Astrocyte of the spinal cord (primary cell): ENCODE measurements at regions not wholly inside any gene's neighbourhood (a gene's known extent, or its start where the extent isn't known, plus 50 kb on each side); places are given as distances from the start of the nearest gene placed in this dataset.

Experiments used
- DNase-seq: peaks from one replicate; pipeline ENCODE4 v3.0.0; 2011; ENCODE audit warnings: low read depth, low spot score
- H3K4me3 ChIP-seq: 2 replicates; pipeline ENCODE4 v1.5.1; 2011; ENCODE audit warnings: low read depth, mild to moderate bottlenecking, low read length, moderate library complexity
- in situ Hi-C: cut with HindIII; loops from 2 replicates; pipeline ENCODE4 v1.10.0; 2017; ENCODE audit warnings: low sequenced_read_pairs
- TF ChIP-seq, protein P1 (sequence below): IDR thresholded peaks from 2 replicates; pipeline ENCODE4 v1.5.1; 2012; ENCODE audit warnings: low read depth, mild to moderate bottlenecking, low read length, inconsistent platforms

DNA sequence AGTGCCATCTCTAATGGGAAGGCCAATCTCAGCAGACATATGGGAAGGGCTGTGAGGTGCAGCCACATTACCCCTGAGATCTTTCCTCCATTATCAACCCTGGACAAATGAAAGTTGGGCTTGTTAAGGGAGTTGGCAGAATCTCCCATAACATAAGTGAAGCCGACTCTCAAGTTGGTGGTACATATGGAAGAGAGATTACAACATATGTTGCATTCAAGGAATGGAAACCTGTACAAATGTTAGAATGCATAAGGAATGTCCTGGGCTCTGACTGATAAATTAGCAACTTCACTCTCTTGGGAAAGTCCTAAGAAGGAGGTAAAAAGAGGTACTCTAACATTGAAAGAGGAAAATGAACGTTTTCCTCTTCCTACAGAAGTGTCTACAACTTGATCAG is 288.7 kb downstream of the IL20RB start:
- no peak overlapping the region for H3K4me3 ChIP-seq
- in situ Hi-C loops: no loop called here
- no peak for DNase-seq
- TF ChIP-seq, protein P1, sequence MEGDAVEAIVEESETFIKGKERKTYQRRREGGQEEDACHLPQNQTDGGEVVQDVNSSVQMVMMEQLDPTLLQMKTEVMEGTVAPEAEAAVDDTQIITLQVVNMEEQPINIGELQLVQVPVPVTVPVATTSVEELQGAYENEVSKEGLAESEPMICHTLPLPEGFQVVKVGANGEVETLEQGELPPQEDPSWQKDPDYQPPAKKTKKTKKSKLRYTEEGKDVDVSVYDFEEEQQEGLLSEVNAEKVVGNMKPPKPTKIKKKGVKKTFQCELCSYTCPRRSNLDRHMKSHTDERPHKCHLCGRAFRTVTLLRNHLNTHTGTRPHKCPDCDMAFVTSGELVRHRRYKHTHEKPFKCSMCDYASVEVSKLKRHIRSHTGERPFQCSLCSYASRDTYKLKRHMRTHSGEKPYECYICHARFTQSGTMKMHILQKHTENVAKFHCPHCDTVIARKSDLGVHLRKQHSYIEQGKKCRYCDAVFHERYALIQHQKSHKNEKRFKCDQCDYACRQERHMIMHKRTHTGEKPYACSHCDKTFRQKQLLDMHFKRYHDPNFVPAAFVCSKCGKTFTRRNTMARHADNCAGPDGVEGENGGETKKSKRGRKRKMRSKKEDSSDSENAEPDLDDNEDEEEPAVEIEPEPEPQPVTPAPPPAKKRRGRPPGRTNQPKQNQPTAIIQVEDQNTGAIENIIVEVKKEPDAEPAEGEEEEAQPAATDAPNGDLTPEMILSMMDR: no peak

DNA sequence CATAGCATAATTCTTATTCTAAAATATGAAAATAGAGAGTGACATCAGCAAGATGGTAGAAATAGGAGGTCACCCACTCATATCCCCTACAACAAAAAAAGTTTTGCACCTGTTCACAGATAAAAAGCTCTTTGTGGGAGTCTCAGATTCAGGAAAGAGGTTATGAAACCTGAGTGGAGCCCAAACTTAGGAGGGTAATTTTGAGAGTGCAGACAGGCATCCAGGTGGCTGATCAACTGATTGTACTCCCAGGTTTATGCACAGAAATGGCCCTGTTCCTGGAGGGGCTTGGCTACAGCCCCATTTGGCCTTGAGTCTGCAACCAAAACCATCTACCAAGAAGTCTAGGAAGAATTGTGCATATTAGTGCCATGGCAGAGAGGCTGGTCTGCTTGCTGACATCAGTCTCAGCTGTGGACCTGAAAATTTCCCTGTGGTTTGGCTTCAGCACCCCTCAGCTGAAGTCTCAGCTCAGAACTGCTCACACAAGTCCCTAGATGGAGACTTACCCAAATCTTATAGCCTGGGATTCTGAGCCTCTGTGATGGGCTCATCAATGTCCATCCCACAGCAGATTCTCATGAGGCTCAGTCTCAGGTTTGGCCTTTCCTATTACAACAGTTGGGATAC is 291.6 kb downstream of the IL20RB start:
- TF ChIP-seq, protein P1: no peak
- no peak overlapping the region for H3K4me3 ChIP-seq
- in situ Hi-C loops: no loop called here
- DNase-seq: no peak

DNA sequence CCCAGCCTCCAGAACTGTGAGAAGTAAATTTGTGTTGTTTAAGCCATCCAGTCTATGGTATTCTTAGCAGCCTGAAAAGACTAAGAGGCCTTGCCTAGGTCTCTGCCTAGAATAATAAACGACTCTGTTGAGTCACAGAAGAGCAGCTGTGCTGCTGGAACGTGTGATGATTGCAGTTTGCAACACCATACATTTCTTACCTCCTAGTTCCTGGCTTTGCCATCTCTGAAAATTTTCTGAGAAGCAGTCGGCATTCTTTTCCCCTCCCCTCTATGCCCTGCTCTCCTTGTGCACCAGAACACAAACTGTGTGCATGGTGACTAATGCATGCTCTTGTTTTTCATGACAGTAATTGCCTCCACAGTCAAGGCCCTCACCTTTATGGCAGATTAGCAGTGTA is 301.3 kb downstream of the IL20RB start:
- in situ Hi-C loops: no loop called here
- DNase-seq: no peak
- no peak overlapping the region for H3K4me3 ChIP-seq
- TF ChIP-seq, protein P1: no peak

DNA sequence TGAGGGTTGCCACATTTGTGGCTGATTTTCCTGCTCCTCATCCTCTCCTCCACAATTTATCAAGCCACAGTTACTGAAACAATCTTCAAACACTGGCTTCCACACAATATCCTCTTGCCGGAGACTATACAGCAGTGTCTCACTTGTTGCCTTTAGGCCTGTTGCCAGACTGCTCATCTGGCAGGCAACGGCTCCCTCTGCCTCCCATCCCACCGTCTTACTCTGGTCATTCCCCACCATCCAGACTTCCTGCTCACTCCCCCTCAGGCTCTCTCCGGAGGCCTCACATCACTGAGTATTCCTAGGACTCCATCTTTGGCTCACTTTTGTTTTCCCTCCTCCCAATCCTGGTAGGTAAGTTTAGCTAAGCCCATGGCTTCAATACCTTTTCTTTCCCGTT is 301.9 kb downstream of the IL20RB start:
- no peak overlapping the region for H3K4me3 ChIP-seq
- TF ChIP-seq, protein P1: no peak
- DNase-seq: no peak
- in situ Hi-C loops: no loop called here

DNA sequence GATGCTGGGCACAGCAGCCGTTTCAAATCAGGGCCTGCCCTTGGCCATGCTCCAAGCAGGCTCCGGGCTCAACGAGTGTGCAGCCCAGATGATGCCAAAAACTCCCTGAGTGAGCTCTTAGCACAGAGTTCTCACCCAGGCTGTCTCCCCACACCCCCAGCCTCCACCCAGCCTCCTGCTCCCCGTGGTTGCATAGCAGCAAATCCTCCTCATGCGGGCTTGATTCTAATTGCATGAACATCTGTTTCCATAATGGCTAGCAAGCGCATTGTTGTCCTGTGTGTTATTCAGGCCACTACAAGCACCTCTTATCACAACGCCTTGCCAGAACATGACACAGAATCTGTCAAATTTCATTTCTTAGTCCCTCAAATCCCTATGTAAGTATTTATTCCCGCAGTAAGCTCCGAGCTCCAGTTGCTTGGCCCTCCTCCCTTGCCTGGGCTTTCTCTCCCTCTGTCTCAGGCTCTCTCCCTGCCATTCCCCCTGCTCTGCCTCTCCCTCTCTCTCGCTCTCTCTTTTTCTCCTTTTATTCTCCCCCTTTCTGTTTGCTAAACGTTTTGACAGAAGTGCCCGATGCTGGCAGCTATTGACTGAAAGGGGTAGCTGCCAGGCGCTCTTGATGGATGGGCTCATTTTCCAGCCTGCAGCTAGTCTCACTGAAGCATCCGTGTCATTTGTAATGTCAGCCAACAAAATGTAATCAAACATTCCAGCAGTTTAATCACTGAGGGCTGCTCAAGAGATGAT is 306.5 kb downstream of the IL20RB start:
- DNase-seq: no peak
- no peak overlapping the region for H3K4me3 ChIP-seq
- TF ChIP-seq, protein P1: no peak
- in situ Hi-C loops: no loop called here

DNA sequence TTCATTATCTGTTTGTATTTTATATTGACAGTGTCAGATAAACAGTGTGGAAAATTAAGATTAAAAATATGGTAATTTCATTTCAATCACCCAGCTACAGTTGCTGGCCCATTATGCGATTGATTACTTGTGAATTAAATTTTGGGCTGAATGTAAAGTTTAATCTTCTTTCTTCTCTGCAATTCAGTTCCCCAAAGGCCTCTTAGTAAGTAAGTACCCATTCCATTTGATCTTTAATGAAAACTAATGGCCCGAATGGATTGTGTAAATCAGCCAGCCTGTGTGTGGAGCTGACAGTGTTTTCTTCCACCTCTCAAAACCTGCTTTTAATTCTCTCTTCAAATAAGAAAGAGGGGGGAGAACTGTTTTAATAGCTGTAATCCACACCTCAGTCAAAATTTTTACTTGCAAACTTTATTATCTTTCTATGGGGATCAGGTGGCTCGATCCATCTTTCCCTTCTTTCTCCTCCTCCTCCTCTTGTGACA is 307.1 kb downstream of the IL20RB start:
- in situ Hi-C loops: no loop called here
- H3K4me3 ChIP-seq: no peak overlapping the region
- no peak for DNase-seq
- TF ChIP-seq, protein P1: no peak
